Karpas-422 (cell line): ENCODE measurements at regions not wholly inside any gene's neighbourhood (a gene's known extent, or its start where the extent isn't known, plus 50 kb on each side); places are given as distances from the start of the nearest gene placed in this dataset.
"Not testable (repeated sequence)": the region's sequence is repeated elsewhere in the genome, so short reads cannot be mapped to it uniquely, and the experiment has no call there.

Source experiments
- DNase-seq: peaks from one replicate; pipeline ENCODE4 v3.0.0-alpha.2; 2015
- H2AFZ ChIP-seq: fragments of 200-600 bp; sonication (generic); 2 replicates; pipeline ENCODE4 v1.6.1; 2014; ENCODE audit warnings: antibody characterized with exemption, low read length, mixed read lengths
- H3K27ac ChIP-seq: fragments of 200-600 bp; sonication (generic); 2 replicates; pipeline ENCODE4 v1.5.1; 2014; ENCODE audit warnings: mild to moderate bottlenecking, low read length, moderate library complexity
- H3K27me3 ChIP-seq: fragments of 200-600 bp; sonication (generic); 2 replicates; pipeline ENCODE4 v1.6.1; 2014; ENCODE audit warnings: low read length, mixed read lengths
- H3K36me3 ChIP-seq: fragments of 200-600 bp; sonication (generic); 2 replicates; pipeline ENCODE4 v1.6.1; 2014; ENCODE audit warnings: low read length, mixed read lengths; ENCODE audit not compliant: insufficient read depth
- H3K4me1 ChIP-seq: fragments of 200-600 bp; sonication (generic); 2 replicates; pipeline ENCODE4 v1.6.1; 2014; ENCODE audit warnings: mild to moderate bottlenecking, low read length, mixed read lengths
- H3K4me2 ChIP-seq: fragments of 200-600 bp; sonication (generic); 2 replicates; pipeline ENCODE4 v1.6.1; 2014; ENCODE audit warnings: low read length, low read depth, mild to moderate bottlenecking; ENCODE audit not compliant: poor library complexity, severe bottlenecking
- H3K4me3 ChIP-seq: fragments of 200-600 bp; sonication (generic); 2 replicates; pipeline ENCODE4 v1.5.1; 2014; ENCODE audit warnings: mild to moderate bottlenecking, antibody characterized with exemption, low read length, mixed read lengths
- H3K79me2 ChIP-seq: fragments of 200-600 bp; sonication (generic); 2 replicates; pipeline ENCODE4 v1.6.1; 2014; ENCODE audit warnings: mild to moderate bottlenecking, low read length, mixed read lengths
- H3K9ac ChIP-seq: fragments of 200-600 bp; sonication (generic); 2 replicates; pipeline ENCODE4 v1.6.0; 2014; ENCODE audit warnings: low read length
- H3K9me2 ChIP-seq: fragments of 200-600 bp; sonication (generic), shearing (Covaris generic); replicated peaks from 2 replicates; pipeline ENCODE4 v1.6.0; 2014; ENCODE audit warnings: mild to moderate bottlenecking, low read length, moderate library complexity; ENCODE audit not compliant: insufficient read depth
- H3K9me3 ChIP-seq: fragments of 300-700, 200-600 bp; sonication (generic); 2 replicates; pipeline ENCODE4 v1.6.1; 2014; ENCODE audit warnings: low read length, mixed read lengths
- H4K20me1 ChIP-seq: fragments of 200-600 bp; sonication (generic); 2 replicates; pipeline ENCODE4 v1.6.1; 2014; ENCODE audit warnings: mild to moderate bottlenecking, antibody characterized with exemption, low read length, low read depth; ENCODE audit not compliant: insufficient read depth

DNA sequence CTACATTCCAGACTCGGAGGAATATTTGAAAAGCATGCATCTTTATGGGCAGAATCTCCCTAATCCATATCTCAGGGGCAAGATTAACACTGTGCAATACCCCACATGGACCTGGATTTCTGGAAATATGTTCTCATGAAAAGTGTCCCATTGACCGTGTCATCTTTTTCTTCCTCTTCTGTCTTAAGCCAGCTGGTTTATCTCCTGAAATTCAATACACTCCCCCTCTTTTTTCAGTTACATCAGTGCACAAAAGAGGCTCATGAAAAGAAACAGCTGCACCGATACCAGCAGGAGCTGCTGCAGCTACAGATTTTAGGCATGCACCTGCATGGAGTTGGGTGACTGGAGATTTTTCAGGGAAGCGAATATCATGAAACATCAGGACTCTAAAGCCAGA, 117.2 kb downstream of the SLC4A3 start:
- no peaks in the 10 kb centered on the region for H3K4me1 ChIP-seq
- DNase-seq: no peak
- no peak overlapping the region for H2AFZ ChIP-seq
- no peaks in the 10 kb centered on the region for H3K9me3 ChIP-seq
- H3K4me2 ChIP-seq: no peak overlapping the region
- H3K79me2 ChIP-seq: peaks cover 56% of the 10 kb centered on the region
- no peak overlapping the region for H3K4me3 ChIP-seq
- no peaks in the 10 kb centered on the region for H3K9me2 ChIP-seq
- no peak overlapping the region for H3K27ac ChIP-seq
- H3K36me3 ChIP-seq: peaks cover 5% of the 10 kb centered on the region
- no peaks in the 10 kb centered on the region for H3K27me3 ChIP-seq
- no peaks in the 10 kb centered on the region for H4K20me1 ChIP-seq
- no peak overlapping the region for H3K9ac ChIP-seq

DNA sequence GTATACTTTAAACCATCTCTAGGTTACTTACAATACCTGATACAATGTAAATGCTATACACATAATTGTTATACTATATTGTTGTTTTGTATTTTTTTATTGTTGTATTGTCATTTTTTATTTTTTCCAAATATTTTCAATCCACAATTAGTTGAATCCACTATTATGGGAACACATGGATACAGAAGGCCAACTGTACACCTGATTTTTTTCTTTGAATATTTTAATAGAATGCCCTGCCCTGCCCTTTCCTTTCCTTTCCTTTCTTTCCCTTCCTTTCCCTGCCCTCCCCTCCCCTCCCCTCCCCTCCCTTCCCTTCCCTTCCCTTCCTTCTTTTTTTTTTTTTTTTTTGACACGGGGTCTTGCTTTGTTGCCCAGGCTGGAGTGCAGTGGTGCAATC, 120.2 kb downstream of the SLC4A3 start:
- peaks cover 45% of the 10 kb centered on the region for H3K79me2 ChIP-seq
- no peak overlapping the region for H3K4me2 ChIP-seq
- peaks cover 7% of the 10 kb centered on the region for H3K36me3 ChIP-seq
- H3K27ac ChIP-seq: no peak overlapping the region
- H3K9me2 ChIP-seq: no peaks in the 10 kb centered on the region
- H3K9me3 ChIP-seq: no peaks in the 10 kb centered on the region; the same call in 1 of the 2 replicates
- no peaks in the 10 kb centered on the region for H3K27me3 ChIP-seq
- DNase-seq: no peak
- H4K20me1 ChIP-seq: no peaks in the 10 kb centered on the region
- H2AFZ ChIP-seq: no peak overlapping the region
- H3K4me3 ChIP-seq: no peak overlapping the region
- H3K9ac ChIP-seq: no peak overlapping the region
- no peaks in the 10 kb centered on the region for H3K4me1 ChIP-seq

DNA sequence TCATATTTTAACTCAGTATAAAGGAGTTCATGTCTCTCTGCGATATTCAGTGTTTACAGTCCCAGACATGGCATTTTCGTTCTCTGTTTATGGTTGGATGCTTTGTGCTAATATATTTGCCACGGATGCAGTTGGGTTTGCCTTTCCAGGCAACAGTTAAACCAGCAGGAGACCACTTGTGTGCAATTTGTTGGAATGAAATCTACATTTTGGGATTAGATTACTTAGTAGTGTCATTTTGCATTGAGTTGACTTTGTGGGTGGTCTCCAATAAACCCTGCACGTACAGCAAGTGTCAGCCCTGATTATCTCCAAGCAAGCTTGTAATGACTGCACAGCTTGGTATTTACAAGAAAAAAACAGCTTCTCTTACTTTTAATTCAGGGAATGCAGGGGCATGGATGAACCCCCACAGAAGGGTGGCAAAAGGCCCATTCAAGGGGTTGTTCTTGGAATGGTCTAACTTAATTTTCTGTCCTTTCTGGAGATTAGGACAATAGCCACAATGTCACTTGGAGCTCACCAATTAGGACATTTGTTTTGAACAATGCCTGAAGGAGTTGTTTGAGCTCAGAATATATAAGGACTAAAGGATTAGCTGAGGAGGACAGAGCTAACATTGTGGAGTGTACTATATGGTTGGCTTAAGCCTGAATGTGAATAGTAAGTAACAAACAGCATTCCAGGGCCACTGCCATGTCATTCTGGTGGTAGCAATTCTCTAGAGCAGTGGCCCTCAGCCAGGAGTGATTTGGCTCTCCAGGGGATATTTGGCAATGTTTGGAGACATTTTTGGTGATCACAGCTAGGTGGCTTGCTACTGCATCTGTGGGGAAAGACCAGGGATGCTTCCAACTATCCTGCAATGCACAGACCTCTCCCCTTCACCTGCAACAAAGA, 121.5 kb downstream of the SLC4A3 start:
- no peaks in the 10 kb centered on the region; the same call in 1 of the 2 replicates for H3K9me3 ChIP-seq
- no peak overlapping the region for H3K4me2 ChIP-seq
- no peaks in the 10 kb centered on the region for H3K4me1 ChIP-seq
- no peak for DNase-seq
- no peaks in the 10 kb centered on the region for H3K9me2 ChIP-seq
- no peak overlapping the region for H2AFZ ChIP-seq
- H3K27ac ChIP-seq: no peak overlapping the region
- H4K20me1 ChIP-seq: no peaks in the 10 kb centered on the region
- H3K79me2 ChIP-seq: peaks cover 42% of the 10 kb centered on the region
- peaks cover 15% of the 10 kb centered on the region for H3K36me3 ChIP-seq
- H3K27me3 ChIP-seq: no peaks in the 10 kb centered on the region
- H3K9ac ChIP-seq: no peak overlapping the region
- H3K4me3 ChIP-seq: no peak overlapping the region

DNA sequence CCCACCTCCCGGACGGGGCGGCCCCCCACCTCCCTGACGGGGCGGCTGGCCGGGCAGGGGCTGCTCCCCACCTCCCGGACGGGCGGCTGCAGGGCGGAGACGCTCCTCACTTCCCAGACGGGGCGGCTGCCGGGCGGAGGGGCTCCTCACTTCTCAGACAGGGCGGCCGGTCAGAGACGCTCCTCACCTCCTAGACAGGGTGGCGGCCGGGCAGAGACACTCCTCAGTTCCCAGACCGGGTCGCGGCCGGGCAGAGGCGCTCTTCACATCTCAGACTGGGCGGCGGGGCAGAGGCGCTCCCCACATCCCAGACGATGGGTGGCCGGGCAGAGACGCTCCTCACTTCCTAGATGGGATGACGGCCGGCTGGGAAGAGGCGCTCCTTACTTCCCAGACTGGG, 123.7 kb downstream of the SLC4A3 start:
- not testable (repeated sequence) for H3K9me3 ChIP-seq, H4K20me1 ChIP-seq, H3K4me3 ChIP-seq, H3K27ac ChIP-seq, H3K27me3 ChIP-seq, H3K4me2 ChIP-seq, DNase-seq, H3K4me1 ChIP-seq, H3K9ac ChIP-seq, H3K9me2 ChIP-seq, H2AFZ ChIP-seq
- Histone ChIP-seq H3K79me2 (peaks cover 46% of the 10 kb centered on the region), H3K36me3 (peaks cover 21% of the 10 kb centered on the region)

DNA sequence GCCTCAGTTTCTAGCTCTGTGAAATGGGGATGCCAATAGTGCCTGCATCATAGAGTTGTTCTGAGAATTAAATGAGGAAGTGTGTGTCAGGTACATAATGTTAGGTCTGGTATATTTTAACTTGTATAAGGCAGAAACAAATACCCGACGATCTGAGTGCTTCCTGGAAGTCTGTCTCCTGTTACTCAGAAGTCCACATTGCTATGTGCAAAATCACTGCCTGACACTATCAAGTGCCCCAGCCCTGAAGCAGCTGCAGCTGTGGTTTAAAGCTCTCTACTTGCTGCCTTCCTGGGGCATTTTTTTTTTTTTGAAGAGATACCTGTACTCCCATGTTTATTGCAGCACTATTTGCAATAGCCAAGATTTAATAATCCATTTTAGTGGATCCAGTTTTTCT, 125.3 kb downstream of the SLC4A3 start:
- Histone ChIP-seq H3K9me3 (no peaks in the 10 kb centered on the region; the same call in 1 of the 2 replicates), H3K36me3 (peaks cover 25% of the 10 kb centered on the region), H2AFZ (no peak overlapping the region), H4K20me1 (no peaks in the 10 kb centered on the region), H3K27me3 (no peaks in the 10 kb centered on the region), H3K4me3 (no peak overlapping the region), H3K9ac (no peak overlapping the region), H3K9me2 (no peaks in the 10 kb centered on the region), H3K4me1 (no peaks in the 10 kb centered on the region), H3K27ac (no peak overlapping the region), H3K4me2 (no peak overlapping the region), H3K79me2 (peaks cover 42% of the 10 kb centered on the region)
- no peak for DNase-seq

DNA sequence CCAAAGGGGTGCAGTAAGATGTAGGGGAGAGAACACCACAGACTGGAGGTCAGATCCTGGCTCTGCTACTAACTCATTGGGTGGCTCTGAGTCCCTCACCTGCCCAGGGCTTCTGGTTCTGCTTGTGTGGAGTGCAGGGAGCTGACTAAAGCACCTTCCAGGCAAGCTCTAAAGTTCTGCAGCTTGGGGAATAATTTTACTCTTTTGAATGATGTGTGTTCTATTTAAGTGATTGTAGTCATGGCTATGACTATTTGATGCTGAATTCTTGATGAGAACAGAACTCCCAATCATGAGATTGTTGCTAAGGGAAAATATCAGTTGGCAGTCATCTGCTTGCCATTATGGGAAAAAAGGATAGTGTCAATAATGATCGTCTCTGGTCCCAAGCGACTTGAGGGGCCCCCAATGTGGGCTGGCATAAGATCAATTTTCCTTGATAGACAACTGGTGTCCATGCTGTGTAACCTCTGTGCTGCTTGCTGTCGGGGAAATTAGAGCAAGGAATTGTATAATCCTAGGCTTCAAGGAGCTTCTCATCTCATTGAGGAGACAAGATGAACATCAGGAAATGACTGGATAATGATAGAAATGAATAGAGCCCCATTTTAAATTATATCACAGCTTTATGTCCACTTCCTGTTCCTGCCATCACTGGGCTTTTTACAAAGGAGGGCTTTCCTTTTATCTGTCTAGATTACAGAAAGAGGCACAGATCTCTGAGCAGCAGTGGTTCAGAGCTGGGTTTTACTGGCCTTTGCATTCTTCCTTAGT, 131.7 kb downstream of the SLC4A3 start:
- Histone ChIP-seq H2AFZ (no peak overlapping the region), H3K27me3 (no peaks in the 10 kb centered on the region), H3K4me1 (no peaks in the 10 kb centered on the region), H3K9ac (no peak overlapping the region), H3K4me3 (no peak overlapping the region), H3K9me2 (no peaks in the 10 kb centered on the region), H3K79me2 (peaks cover 59% of the 10 kb centered on the region), H4K20me1 (no peaks in the 10 kb centered on the region), H3K9me3 (no peaks in the 10 kb centered on the region), H3K4me2 (no peak overlapping the region), H3K36me3 (peaks cover 14% of the 10 kb centered on the region), H3K27ac (no peak overlapping the region)
- no peak for DNase-seq

DNA sequence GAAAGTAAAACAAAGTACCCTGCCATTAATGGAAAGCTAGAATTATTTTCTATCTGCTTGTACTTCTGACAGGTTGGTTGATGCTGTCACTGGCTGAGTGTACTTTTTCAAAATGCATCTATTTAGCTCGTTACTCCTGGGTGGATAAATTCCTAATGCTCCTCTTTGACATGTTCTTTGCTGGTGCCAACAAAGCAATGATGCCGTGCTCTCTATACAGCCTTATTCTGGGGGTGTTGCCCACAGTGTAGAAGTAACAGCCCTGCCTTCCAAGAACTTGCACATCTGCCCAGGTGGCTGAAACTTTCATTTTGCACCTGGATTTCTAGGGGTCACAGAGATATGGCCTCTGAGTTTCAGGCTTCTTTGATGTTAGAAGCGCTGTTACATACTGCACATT, 132.4 kb downstream of the SLC4A3 start:
- Histone ChIP-seq H3K4me1 (no peaks in the 10 kb centered on the region), H3K4me2 (no peak overlapping the region), H3K4me3 (no peak overlapping the region), H3K36me3 (peaks cover 14% of the 10 kb centered on the region), H4K20me1 (no peaks in the 10 kb centered on the region), H3K9me2 (no peaks in the 10 kb centered on the region), H3K9me3 (no peaks in the 10 kb centered on the region), H3K27ac (no peak overlapping the region), H3K79me2 (peaks cover 60% of the 10 kb centered on the region), H2AFZ (no peak overlapping the region), H3K9ac (no peak overlapping the region), H3K27me3 (no peaks in the 10 kb centered on the region)
- no peak for DNase-seq

DNA sequence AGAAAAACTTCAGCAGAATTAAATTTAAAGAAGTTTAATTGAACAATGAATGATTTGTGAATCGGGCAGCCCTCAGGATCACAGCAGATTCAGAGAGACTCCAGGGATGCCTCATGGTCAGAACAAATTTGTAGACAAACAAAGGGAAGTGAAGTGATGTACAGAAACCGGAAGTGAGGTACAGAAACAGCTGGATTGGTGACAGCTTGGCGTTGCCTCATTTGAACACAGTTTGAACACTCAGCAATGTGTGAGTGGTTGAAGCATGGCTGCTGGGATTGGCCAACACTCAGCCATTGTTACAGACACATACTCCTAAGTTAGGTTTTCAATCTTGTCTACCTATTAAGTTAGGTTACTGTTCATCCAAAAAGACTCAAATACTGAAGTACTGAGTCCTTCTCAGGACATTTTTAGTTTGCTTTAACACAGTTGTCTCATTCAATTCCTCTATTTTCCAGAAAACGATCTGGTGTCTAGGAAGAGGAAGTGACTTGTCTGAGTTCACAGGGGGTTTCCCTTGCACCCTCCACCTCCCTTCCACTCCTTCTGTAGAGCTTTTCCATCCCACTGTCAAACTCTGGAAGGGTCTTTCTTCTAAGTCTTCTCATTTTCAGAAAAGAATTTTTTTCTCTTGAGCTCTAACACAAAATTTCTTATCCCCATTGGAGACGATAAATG, 137.9 kb downstream of the SLC4A3 start:
- no peaks in the 10 kb centered on the region for H3K4me1 ChIP-seq
- H4K20me1 ChIP-seq: no peaks in the 10 kb centered on the region
- no peak overlapping the region for H3K4me3 ChIP-seq
- DNase-seq: peak; percentile 65
- H3K9ac ChIP-seq: no peak overlapping the region
- no peaks in the 10 kb centered on the region for H3K9me2 ChIP-seq
- H3K4me2 ChIP-seq: no peak overlapping the region
- no peaks in the 10 kb centered on the region for H3K27me3 ChIP-seq
- no peaks in the 10 kb centered on the region for H3K9me3 ChIP-seq
- H3K36me3 ChIP-seq: no peaks in the 10 kb centered on the region
- no peak overlapping the region for H2AFZ ChIP-seq
- H3K27ac ChIP-seq: no peak overlapping the region
- peaks cover 57% of the 10 kb centered on the region for H3K79me2 ChIP-seq
